Gastrocnemius medialis (tissue), 4 donors: ENCODE measurements at regions not wholly inside any gene's neighbourhood (a gene's known extent, or its start where the extent isn't known, plus 50 kb on each side); places are given as distances from the start of the nearest gene placed in this dataset.

Source experiments
- ATAC-seq, 2 donors: fragments of 150-250 bp; one replicate each; pipeline ENCODE4 v1.9.1; 2016
- DNase-seq, 2 donors: peaks; one replicate each; pipeline ENCODE4 v3.0.0-alpha.2; 2019
- H3K27ac ChIP-seq, 4 donors: fragments of 200-600 bp; sonication (generic); 1 replicate in 1 of 4; 2 replicates in 3 of 4; pipeline ENCODE4 v1.5.1; 2016 to 2018; ENCODE audit warnings: mild to moderate bottlenecking in 2 of 4, moderate library complexity in 1 of 4
- H3K27me3 ChIP-seq, 3 donors: fragments of 200-600 bp; sonication (generic) in 2 of 3; 1 replicate in 1 of 3; 2 replicates in 2 of 3; pipeline versions ENCODE4 v1.5.1 to v1.6.0; 2016 to 2019; ENCODE audit warnings: mild to moderate bottlenecking in 1 of 3, moderate library complexity in 1 of 3
- H3K36me3 ChIP-seq, 2 donors: fragments of 200-600 bp; sonication (generic) in 1 of 2; one replicate each; pipeline ENCODE4 v1.5.1; 2017 to 2018
- H3K4me1 ChIP-seq, 2 donors: fragments of 200-600 bp; sonication (generic) in 1 of 2; one replicate each; pipeline ENCODE4 v1.5.1; 2016 to 2017; ENCODE audit warnings: mild to moderate bottlenecking in 2 of 2
- H3K4me3 ChIP-seq, 4 donors: fragments of 200-600 bp; sonication (generic) in 3 of 4; 1 replicate in 1 of 4; 2 replicates in 3 of 4; pipeline ENCODE4 v1.5.1; 2016 to 2019; ENCODE audit warnings: mild to moderate bottlenecking in 2 of 4
- H3K9me3 ChIP-seq, 3 donors: fragments of 200-600 bp; sonication (generic) in 2 of 3; 1 replicate in 1 of 3; 2 replicates in 2 of 3; pipeline ENCODE4 v1.5.1; 2016 to 2019
- POLR2A ChIP-seq, 2 donors: fragments of 450-650 bp; IDR thresholded peaks; one replicate each; pipeline ENCODE4 v1.6.1; 2017; ENCODE audit warnings: antibody characterized with exemption in 2 of 2, mild to moderate bottlenecking in 2 of 2, moderate library complexity in 2 of 2
- in situ Hi-C, 4 donors: fragments of 200-750 bp; cut with MboI; loops; one replicate each; pipeline versions ENCODE4 v1.15.0 to v1.8.0; 2017; ENCODE audit warnings: low sequenced_read_pairs in 4 of 4
- intact Hi-C: fragments of 100-400 bp; cut with DNase I; formaldehyde crosslinking; loops from one replicate; pipeline ENCODE4 v1.15.1; 2023; ENCODE audit warnings: low total_unique reads
- TF ChIP-seq, protein P1 (sequence below), 5 experiments: fragments of 450-650 bp in 3 of 5; fragments of 200-600 bp in 2 of 5; sonication (generic) in 2 of 5; IDR thresholded peaks in 4 of 5; conservative IDR thresholded peaks in 1 of 5; 1 replicate in 4 of 5; 2 replicates in 1 of 5; pipeline ENCODE4 v1.5.1; 2016 to 2019; ENCODE audit warnings: antibody characterized with exemption in 5 of 5, mild to moderate bottlenecking in 3 of 5, moderate library complexity in 3 of 5

DNA sequence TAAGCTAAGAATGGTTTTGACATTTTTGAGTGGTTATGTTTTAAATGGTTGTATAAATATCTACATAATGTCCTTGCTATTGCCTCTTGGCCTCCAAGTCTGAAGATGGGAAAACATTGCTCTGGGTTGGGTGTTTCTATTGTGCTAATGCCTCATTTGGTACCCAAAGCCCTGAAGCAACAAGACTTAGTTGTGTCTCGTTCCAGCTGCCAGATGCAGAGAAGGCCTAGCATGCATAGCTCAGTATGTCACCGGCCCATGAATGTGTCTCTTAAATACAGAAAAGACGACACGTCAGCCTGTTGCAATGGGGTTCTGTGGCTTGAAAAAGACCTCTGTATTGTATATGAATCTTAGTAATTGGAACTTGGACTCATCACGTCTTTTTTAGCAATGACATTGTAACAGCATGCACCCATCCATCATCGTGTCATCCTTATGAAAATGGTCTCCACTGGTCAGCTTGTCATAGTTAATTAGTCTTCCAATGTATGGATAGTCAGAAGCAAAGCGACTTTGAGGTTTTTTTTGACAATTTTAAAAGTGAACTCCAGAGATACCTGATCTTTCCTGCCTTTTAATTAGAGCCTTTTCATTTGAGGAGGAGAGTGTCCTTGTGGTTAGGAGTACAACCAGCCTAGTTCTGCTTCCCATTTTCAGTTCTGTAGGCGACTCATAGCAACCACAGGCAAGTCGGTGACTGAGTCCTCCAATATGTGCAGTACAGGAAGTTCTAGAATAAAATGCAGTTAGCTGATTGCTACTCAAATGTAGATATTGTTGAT lies 126.4 kb upstream of the GATB start:
- H3K27me3 ChIP-seq: no peaks in the 10 kb centered on the region
- no peak overlapping the region for H3K4me3 ChIP-seq
- DNase-seq: no peak
- intact Hi-C loops: no loop called here
- H3K9me3 ChIP-seq: no peaks in the 10 kb centered on the region
- ATAC-seq: no peak
- H3K27ac ChIP-seq: no peak overlapping the region
- in situ Hi-C loops: no loop called here
- no peak for TF ChIP-seq POLR2A (IDR thresholded peaks at IDR 0.05)
- TF ChIP-seq, protein P1, sequence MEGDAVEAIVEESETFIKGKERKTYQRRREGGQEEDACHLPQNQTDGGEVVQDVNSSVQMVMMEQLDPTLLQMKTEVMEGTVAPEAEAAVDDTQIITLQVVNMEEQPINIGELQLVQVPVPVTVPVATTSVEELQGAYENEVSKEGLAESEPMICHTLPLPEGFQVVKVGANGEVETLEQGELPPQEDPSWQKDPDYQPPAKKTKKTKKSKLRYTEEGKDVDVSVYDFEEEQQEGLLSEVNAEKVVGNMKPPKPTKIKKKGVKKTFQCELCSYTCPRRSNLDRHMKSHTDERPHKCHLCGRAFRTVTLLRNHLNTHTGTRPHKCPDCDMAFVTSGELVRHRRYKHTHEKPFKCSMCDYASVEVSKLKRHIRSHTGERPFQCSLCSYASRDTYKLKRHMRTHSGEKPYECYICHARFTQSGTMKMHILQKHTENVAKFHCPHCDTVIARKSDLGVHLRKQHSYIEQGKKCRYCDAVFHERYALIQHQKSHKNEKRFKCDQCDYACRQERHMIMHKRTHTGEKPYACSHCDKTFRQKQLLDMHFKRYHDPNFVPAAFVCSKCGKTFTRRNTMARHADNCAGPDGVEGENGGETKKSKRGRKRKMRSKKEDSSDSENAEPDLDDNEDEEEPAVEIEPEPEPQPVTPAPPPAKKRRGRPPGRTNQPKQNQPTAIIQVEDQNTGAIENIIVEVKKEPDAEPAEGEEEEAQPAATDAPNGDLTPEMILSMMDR (IDR thresholded peaks at IDR 0.05 in 4 of 5, conservative IDR thresholded peaks at IDR 0.05 in 1 of 5): no peak
- no peaks in the 10 kb centered on the region for H3K4me1 ChIP-seq
- H3K36me3 ChIP-seq: no peaks in the 10 kb centered on the region

DNA sequence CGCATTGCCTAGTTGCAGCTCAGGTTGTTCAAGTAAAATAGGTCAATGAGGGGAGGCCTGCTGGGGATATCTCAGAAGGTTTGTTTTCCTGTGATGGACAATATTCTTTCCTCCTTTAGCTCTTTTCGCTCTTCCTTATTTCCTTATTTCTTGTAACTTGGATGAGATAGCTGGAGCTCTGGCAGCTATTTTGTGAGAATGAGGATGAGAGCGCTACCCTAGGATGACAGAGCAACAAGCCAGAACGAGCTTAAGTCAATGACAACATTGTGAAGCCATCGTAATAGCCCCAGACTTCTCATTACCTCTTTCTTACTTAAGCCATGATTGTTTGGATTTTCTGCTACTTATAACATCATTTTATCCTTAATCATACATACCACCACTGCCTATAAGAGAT lies 124.3 kb upstream of the GATB start:
- H3K4me3 ChIP-seq: no peak overlapping the region
- no peaks in the 10 kb centered on the region for H3K4me1 ChIP-seq
- intact Hi-C loops (no loop called here), in situ Hi-C loops (no loop called here)
- no peaks in the 10 kb centered on the region for H3K27me3 ChIP-seq
- ATAC-seq (no peak), DNase-seq (no peak)
- no peak for TF ChIP-seq POLR2A (IDR thresholded peaks at IDR 0.05)
- TF ChIP-seq, protein P1 (IDR thresholded peaks at IDR 0.05 in 4 of 5, conservative IDR thresholded peaks at IDR 0.05 in 1 of 5): no peak
- no peaks in the 10 kb centered on the region for H3K36me3 ChIP-seq
- H3K27ac ChIP-seq: no peak overlapping the region
- H3K9me3 ChIP-seq: no peaks in the 10 kb centered on the region

DNA sequence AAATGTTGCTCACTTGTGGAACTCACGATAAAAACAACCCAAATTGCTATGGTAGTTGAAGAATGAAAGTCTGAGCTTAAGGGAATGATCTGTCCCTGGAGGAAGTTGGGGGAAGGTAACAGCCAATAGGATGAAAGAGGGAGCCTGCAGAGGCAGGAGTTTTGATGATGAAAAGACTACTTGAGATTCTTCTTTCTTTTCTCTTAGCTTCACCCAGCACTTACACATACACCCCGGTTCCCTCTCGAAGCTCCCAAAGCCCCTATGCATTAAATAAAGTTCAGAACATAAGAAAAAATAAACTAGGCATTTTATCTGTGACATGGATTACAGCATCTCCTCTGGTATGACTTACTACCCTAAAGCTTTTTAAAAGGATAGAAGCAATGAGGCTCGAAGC lies 122.9 kb upstream of the GATB start:
- DNase-seq: no peak
- Histone ChIP-seq H3K9me3 (no peaks in the 10 kb centered on the region), H3K27ac (no peak overlapping the region), H3K27me3 (no peaks in the 10 kb centered on the region), H3K4me3 (no peak overlapping the region), H3K4me1 (no peaks in the 10 kb centered on the region), H3K36me3 (no peaks in the 10 kb centered on the region)
- intact Hi-C loops: no loop called here
- TF ChIP-seq, protein P1 (IDR thresholded peaks at IDR 0.05 in 4 of 5, conservative IDR thresholded peaks at IDR 0.05 in 1 of 5): no peak
- no peak for TF ChIP-seq POLR2A (IDR thresholded peaks at IDR 0.05)
- in situ Hi-C loops: no loop called here
- no peak for ATAC-seq

DNA sequence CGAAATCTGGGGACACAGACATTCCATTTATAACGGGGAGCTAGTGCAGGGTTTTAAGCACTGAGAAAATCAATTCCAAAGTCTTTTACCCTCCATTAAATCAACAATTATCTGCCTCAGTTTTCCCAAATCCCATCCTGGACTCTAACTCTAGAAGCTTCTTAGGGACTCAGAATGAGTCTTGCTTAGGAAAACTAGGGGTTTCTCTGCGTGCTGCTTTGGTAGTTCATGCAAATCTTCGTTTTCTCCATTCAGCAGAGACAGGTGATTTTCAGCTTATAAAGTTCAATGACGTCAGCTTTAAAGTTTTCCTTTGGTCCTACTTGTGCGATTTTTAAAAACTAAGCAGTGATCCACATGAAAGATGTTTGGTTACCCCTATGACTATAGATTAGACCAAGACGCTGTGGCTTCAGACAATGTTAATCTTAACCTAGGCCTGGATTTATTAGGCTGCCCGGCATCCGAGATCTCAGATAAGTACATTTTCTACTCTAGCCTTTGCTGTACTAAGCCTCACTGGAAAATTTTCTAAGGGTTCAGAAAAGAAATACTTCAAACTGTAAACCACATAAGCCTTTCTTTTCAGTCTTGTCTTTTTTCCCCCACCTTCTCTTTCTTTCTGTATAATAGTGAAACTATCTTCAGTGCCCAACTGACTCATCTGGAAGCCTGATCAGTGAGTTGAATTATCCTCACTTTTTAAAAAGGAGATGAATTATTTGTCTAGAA lies 121.4 kb upstream of the GATB start:
- Histone ChIP-seq H3K4me1 (no peaks in the 10 kb centered on the region), H3K36me3 (no peaks in the 10 kb centered on the region), H3K27me3 (no peaks in the 10 kb centered on the region), H3K27ac (no peak overlapping the region), H3K4me3 (no peak overlapping the region), H3K9me3 (no peaks in the 10 kb centered on the region)
- DNase-seq: no peak
- TF ChIP-seq, protein P1 (IDR thresholded peaks at IDR 0.05 in 4 of 5, conservative IDR thresholded peaks at IDR 0.05 in 1 of 5): no peak
- TF ChIP-seq POLR2A (IDR thresholded peaks at IDR 0.05): no peak
- ATAC-seq: no peak
- in situ Hi-C loops: no loop called here
- intact Hi-C loops: no loop called here
